ENCODE measurements at regions not wholly inside any gene's neighbourhood (a gene's known extent, or its start where the extent isn't known, plus 50 kb on each side); places are given as distances from the start of the nearest gene placed in this dataset.

GRCh38 chr1:177849130-177849529 is 120.7 kb downstream of the SEC16B start (continued):
- TF ChIP-seq KMT2B (CRISPR knock-in tag; IDR thresholded peaks at IDR 0.05) (no peak), POLR2AphosphoS5 (IDR thresholded peaks at IDR 0.05; ENCODE audit: low read depth, low read length) (no peak), MIXL1 (CRISPR knock-in tag; IDR thresholded peaks at IDR 0.05) (no peak)

- Histone ChIP-seq H3K27ac (ENCODE audit: extremely low read length, insufficient read depth, low read length) (no peak overlapping the region), H3K79me2 (ENCODE audit: insufficient read depth, low read length) (no peaks in the 10 kb centered on the region), H3K36me3 (replicated peaks in 1 of 2; ENCODE audit: control insufficient read depth in 1 of 2, insufficient read depth in 2 of 2, low read length in 2 of 2) (no peaks in the 10 kb centered on the region), H4K20me1 (ENCODE audit: insufficient read depth, low read length) (no peaks in the 10 kb centered on the region), H3K27me3 (ENCODE audit: control insufficient read depth in 1 of 2, insufficient read depth in 2 of 2, low read length in 2 of 2) (peaks cover 0 to 6% of the 10 kb centered on the region in 2 experiments; a peak in 2 of 5 replicates), H3K4me3 (replicated peaks in 1 of 3; ENCODE audit: insufficient read depth in 1 of 3, low read depth in 2 of 3, low read length in 3 of 3) (no peak overlapping the region), H3K9ac (ENCODE audit: insufficient read depth, low read depth, low read length) (no peak overlapping the region), H3K9me3 (ENCODE audit: low read length) (no peaks in the 10 kb centered on the region), H3K4me1 (ENCODE audit: insufficient read depth, low read length) (no peaks in the 10 kb centered on the region), H2AFZ (ENCODE audit: low read length) (no peak overlapping the region), H3K4me2 (ENCODE audit: low read depth, low read length) (no peak overlapping the region)
- no peak for ATAC-seq
- in situ Hi-C loops (cut with HindIII; ENCODE audit: extremely low pct_ligation_motif_present, low pct_unique_long_range_greater_than_20kb) = no loop called here
- no TSS peak for BruUV-seq (replicated peaks)
- WGBS (ENCODE audit: low lambda C conversion rate) = 0% methylated on average over 4 of the region's 4 CpGs
- ChIA-PET POLR2A (no interaction called here), CTCF (ENCODE audit: low intra/inter-chr PET ratio, low total read pairs) (no interaction called here)
- DNase-seq (ENCODE audit: low spot score) = no peak
- TF ChIP-seq, protein P1, sequence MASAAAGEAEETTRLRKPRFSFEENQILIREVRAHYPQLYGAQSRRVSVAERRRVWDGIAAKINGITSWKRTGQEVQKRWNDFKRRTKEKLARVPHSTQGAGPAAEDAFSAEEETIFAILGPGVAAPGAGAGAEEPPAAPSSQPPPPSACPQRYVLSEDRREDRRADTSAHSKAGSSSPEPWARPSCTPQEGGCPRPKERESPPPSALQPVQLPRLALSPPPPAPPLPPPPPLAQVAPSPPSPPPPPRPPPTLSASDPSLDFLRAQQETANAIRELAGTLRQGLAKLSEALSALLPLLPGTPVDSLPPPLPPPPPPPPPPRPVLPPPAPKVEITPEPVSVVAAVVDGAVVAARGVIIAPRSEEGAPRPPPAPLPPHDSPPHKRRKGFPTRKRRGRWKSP (CRISPR knock-in tag; IDR thresholded peaks at IDR 0.05) = no peak
- intact Hi-C loops (cut with micrococcal nuclease; ENCODE audit: unreplicated experiment) = no loop called here
- no peak for FAIRE-seq
These were observed 121.3 kb downstream of the SEC16B start for GRCh38 chr1:177848577-177848976.

- Histone ChIP-seq H3K36me3 (replicated peaks in 1 of 2; ENCODE audit: control insufficient read depth in 1 of 2, insufficient read depth in 2 of 2, low read length in 2 of 2) (no peaks in the 10 kb centered on the region), H2AFZ (ENCODE audit: low read length) (no peak overlapping the region), H3K27ac (ENCODE audit: extremely low read length, insufficient read depth, low read length) (no peak overlapping the region), H3K4me2 (ENCODE audit: low read depth, low read length) (no peak overlapping the region), H3K27me3 (ENCODE audit: control insufficient read depth in 1 of 2, insufficient read depth in 2 of 2, low read length in 2 of 2) (peaks cover 0 to 6% of the 10 kb centered on the region in 2 experiments; a peak in 2 of 5 replicates), H3K4me3 (replicated peaks in 1 of 3; ENCODE audit: insufficient read depth in 1 of 3, low read depth in 2 of 3, low read length in 3 of 3) (no peak overlapping the region), H3K79me2 (ENCODE audit: insufficient read depth, low read length) (no peaks in the 10 kb centered on the region), H3K9me3 (ENCODE audit: low read length) (no peaks in the 10 kb centered on the region), H4K20me1 (ENCODE audit: insufficient read depth, low read length) (no peaks in the 10 kb centered on the region), H3K9ac (ENCODE audit: insufficient read depth, low read depth, low read length) (no peak overlapping the region), H3K4me1 (ENCODE audit: insufficient read depth, low read length) (no peaks in the 10 kb centered on the region)
- in situ Hi-C loops (cut with HindIII; ENCODE audit: extremely low pct_ligation_motif_present, low pct_unique_long_range_greater_than_20kb) (no loop called here), intact Hi-C loops (cut with micrococcal nuclease; ENCODE audit: unreplicated experiment) (no loop called here)
- no TSS peak for BruUV-seq (replicated peaks)
- POLR2A ChIA-PET = no interaction called here
- TF ChIP-seq PREB (CRISPR knock-in tag; IDR thresholded peaks at IDR 0.05) (no peak), ATF5 (CRISPR knock-in tag; IDR thresholded peaks at IDR 0.05; ENCODE audit: low read depth) (no peak), ZNF557 (CRISPR knock-in tag; IDR thresholded peaks at IDR 0.05) (no peak), ZNF101 (CRISPR knock-in tag; IDR thresholded peaks at IDR 0.05; ENCODE audit: borderline replicate concordance, low read depth) (no peak)
- FAIRE-seq (no peak), ATAC-seq (no peak), DNase-seq (ENCODE audit: low spot score) (no peak)
- 19% methylated on average over 3 of the region's 5 CpGs for WGBS (ENCODE audit: low lambda C conversion rate)
- CTCF ChIA-PET (ENCODE audit: low intra/inter-chr PET ratio, low total read pairs) = no interaction called here
These were observed 122.0 kb downstream of the SEC16B start for GRCh38 chr1:177847843-177848242.

Data from HepG2 (cell line).